GM21723 (cell line): ENCODE measurements at regions not wholly inside any gene's neighbourhood (a gene's known extent, or its start where the extent isn't known, plus 50 kb on each side); places are given as distances from the start of the nearest gene placed in this dataset.
A peak's percentile ranks its signal among the peaks of the same experiment; 100 is the strongest.
"Not testable (repeated sequence)": the region's sequence is repeated elsewhere in the genome, so short reads cannot be mapped to it uniquely, and the experiment has no call there.

Source experiments
- ATAC-seq: cut with Tn5 transposase; IDR thresholded peaks from one replicate; pipeline ENCODE4 v1.9.1; 2021; ENCODE audit warnings: mild to moderate bottlenecking, moderate library complexity; ENCODE audit not compliant: unreplicated experiment

- no peak for ATAC-seq
These were observed 162.4 kb upstream of the PTBP2 start for GRCh38 chr1:96559181-96559580.

- no peak for ATAC-seq
These were observed 161.6 kb upstream of the PTBP2 start for GRCh38 chr1:96559707-96560596.

- no peak for ATAC-seq
These were observed 159.5 kb upstream of the PTBP2 start for GRCh38 chr1:96562094-96562493.

- not testable (repeated sequence) for ATAC-seq
These were observed 157.2 kb upstream of the PTBP2 start for GRCh38 chr1:96564401-96564800.

- no peak for ATAC-seq
These were observed 156.0 kb upstream of the PTBP2 start for GRCh38 chr1:96565546-96565945.

- ATAC-seq: no peak
These were observed 152.9 kb upstream of the PTBP2 start for GRCh38 chr1:96568639-96569038.

- no peak for ATAC-seq
These were observed 152.3 kb upstream of the PTBP2 start for GRCh38 chr1:96569288-96569687.

GRCh38 chr1:96579636-96580035, 141.9 kb upstream of the PTBP2 start:
- no peak for ATAC-seq

GRCh38 chr1:96580920-96581319, 140.7 kb upstream of the PTBP2 start:
- no peak for ATAC-seq

GRCh38 chr1:96581772-96582171, 139.8 kb upstream of the PTBP2 start:
- no peak for ATAC-seq

GRCh38 chr1:96583903-96584302, 137.7 kb upstream of the PTBP2 start:
- no peak for ATAC-seq

- ATAC-seq: no peak
These were observed 134.4 kb upstream of the PTBP2 start for GRCh38 chr1:96587222-96587621.

- no peak for ATAC-seq
These were observed 133.1 kb upstream of the PTBP2 start for GRCh38 chr1:96588416-96588995.

- ATAC-seq: not testable (repeated sequence)
These were observed 126.1 kb upstream of the PTBP2 start for GRCh38 chr1:96595530-96595929.

GRCh38 chr1:96596226-96596922, 125.2 kb upstream of the PTBP2 start:
- ATAC-seq: peak; percentile 79

GRCh38 chr1:96597218-96597617, 124.4 kb upstream of the PTBP2 start:
- no peak for ATAC-seq

GRCh38 chr1:96598416-96599168, 123.0 kb upstream of the PTBP2 start:
- no peak for ATAC-seq

GRCh38 chr1:96604620-96605019, 117.0 kb upstream of the PTBP2 start:
- ATAC-seq: not testable (repeated sequence)

GRCh38 chr1:96617375-96617774, 104.2 kb upstream of the PTBP2 start:
- not testable (repeated sequence) for ATAC-seq

GRCh38 chr1:96632045-96632664, 89.4 kb upstream of the PTBP2 start:
- no peak for ATAC-seq

- no peak for ATAC-seq
These were observed 87.9 kb upstream of the PTBP2 start for GRCh38 chr1:96633695-96634094.
